Right lobe of liver (tissue), 6 donors: ENCODE measurements at regions not wholly inside any gene's neighbourhood (a gene's known extent, or its start where the extent isn't known, plus 50 kb on each side); places are given as distances from the start of the nearest gene placed in this dataset.
"Not testable (repeated sequence)": the region's sequence is repeated elsewhere in the genome, so short reads cannot be mapped to it uniquely, and the experiment has no call there.

Experiments used
- ATAC-seq, 4 donors: fragments of 200-7000 bp; cut with Tn5 transposase; one replicate each; pipeline ENCODE4 v1.9.1; 2020; ENCODE audit warnings: mild to moderate bottlenecking in 4 of 4, moderate library complexity in 4 of 4
- DNase-seq, 3 donors: peaks; one replicate each; pipeline ENCODE4 v3.0.0-alpha.2; 2020
- H3K27ac ChIP-seq, 3 donors: fragments of 200-600 bp; one replicate each; pipeline ENCODE4 v1.8.0; 2022
- H3K27me3 ChIP-seq, 2 donors: fragments of 200-600 bp; one replicate each; pipeline ENCODE4 v1.8.0; 2022
- H3K36me3 ChIP-seq, 4 donors: fragments of 200-600 bp; sonication (generic) in 1 of 4; one replicate each; pipeline versions ENCODE4 v1.5.1 to v1.8.0; 2017 to 2022; ENCODE audit warnings: control low read depth in 1 of 4
- H3K4me1 ChIP-seq, 4 donors: fragments of 200-600 bp; sonication (generic) in 1 of 4; one replicate each; pipeline versions ENCODE4 v1.5.1 to v1.8.0; 2017 to 2022; ENCODE audit warnings: control low read depth in 1 of 4
- H3K4me3 ChIP-seq, 3 donors: fragments of 200-600 bp; one replicate each; pipeline ENCODE4 v1.8.0; 2022
- H3K9me3 ChIP-seq, 4 donors: fragments of 200-600 bp; sonication (generic) in 1 of 4; one replicate each; pipeline versions ENCODE4 v1.5.1 to v1.8.0; 2017 to 2022; ENCODE audit warnings: control low read depth in 1 of 4
- CTCF ChIP-seq, 4 donors: fragments of 200-600 bp in 3 of 4; fragments of 450-650 bp in 1 of 4; IDR thresholded peaks; one replicate each; pipeline versions ENCODE4 v1.5.1 to v1.8.0; 2016 to 2022; ENCODE audit warnings: antibody characterized with exemption in 4 of 4, mild to moderate bottlenecking in 2 of 4
- POLR2A ChIP-seq: fragments of 450-650 bp; IDR thresholded peaks from one replicate; pipeline ENCODE4 v1.6.1; 2017; ENCODE audit warnings: antibody characterized with exemption, mild to moderate bottlenecking
- WGBS: methylation state at CpG from one replicate; pipeline ENCODE4 v1.1.6; 2018; ENCODE audit warnings: low coverage, low lambda C conversion rate; ENCODE audit not compliant: insufficient coverage; ENCODE audit errors: missing lambda C conversion rate; 5-methylcytosine and 5-hydroxymethylcytosine counted together
- intact Hi-C, 2 donors: fragments of 100-400 bp; cut with DNase I; formaldehyde crosslinking; loops; one replicate each; pipeline versions ENCODE4 v1.11.2 to v1.14.1; 2022
- donor health status: DM: no; HTN: yes; CAD: no.
- donor health status: DM: no; HTN: no; CAD: no.
- donor health status: DM: no; HTN: no; CAD: no.
- donor health status: DM: no; HTN: yes; CAD: no.
- donor health status: DM: no; HTN: yes; CAD: no.

GRCh38 chr11:100525197-100525596 lies 161.9 kb upstream of the ARHGAP42 start:
- Histone ChIP-seq H3K36me3 (no peaks in the 10 kb centered on the region), H3K27me3 (no peaks in the 10 kb centered on the region), H3K4me1 (no peaks in the 10 kb centered on the region), H3K9me3 (no peaks in the 10 kb centered on the region), H3K27ac (no peak overlapping the region), H3K4me3 (no peak overlapping the region)
- intact Hi-C loops: no loop called here
- DNase-seq (peak in 2 of 3 donors; percentile 62 to 76), ATAC-seq (peak; percentile 23 to 91 (median 62))
- TF ChIP-seq POLR2A: no peak
- no peak for TF ChIP-seq CTCF (IDR thresholded peaks at IDR 0.05)
- no CpG with 5 or more reads among the region's 4 CpGs for WGBS

DNA sequence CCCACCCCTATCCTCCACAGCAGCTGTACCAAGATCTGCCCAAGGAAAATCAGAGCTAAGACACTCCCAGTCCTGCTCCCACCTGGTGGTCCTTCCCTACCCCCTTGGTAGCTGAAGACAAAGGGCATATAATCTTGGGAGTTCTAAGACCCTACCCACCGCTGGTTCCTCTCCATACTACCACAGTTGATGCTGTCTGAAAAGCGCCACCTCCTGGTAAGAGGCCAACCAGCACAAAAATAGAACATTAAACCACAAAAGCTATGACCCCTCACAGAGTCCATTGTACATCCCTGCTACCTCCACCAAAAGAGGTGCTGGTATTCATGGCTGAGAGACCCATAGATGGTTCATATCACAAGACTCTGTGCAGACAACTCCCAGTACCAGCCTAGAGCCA lies 161.5 kb upstream of the ARHGAP42 start:
- no peaks in the 10 kb centered on the region for H3K4me1 ChIP-seq
- H3K9me3 ChIP-seq: no peaks in the 10 kb centered on the region
- no peaks in the 10 kb centered on the region for H3K36me3 ChIP-seq
- no peak overlapping the region for H3K4me3 ChIP-seq
- ATAC-seq (peak in 1 of 4 donors; percentile 17), DNase-seq (no peak)
- no peaks in the 10 kb centered on the region for H3K27me3 ChIP-seq
- 15% methylated on average over 2 of the region's 2 CpGs for WGBS
- TF ChIP-seq CTCF (IDR thresholded peaks at IDR 0.05) (peak in 1 of 4 donors; percentile 12), POLR2A (no peak)
- no peak overlapping the region for H3K27ac ChIP-seq
- intact Hi-C loops: no loop called here

DNA sequence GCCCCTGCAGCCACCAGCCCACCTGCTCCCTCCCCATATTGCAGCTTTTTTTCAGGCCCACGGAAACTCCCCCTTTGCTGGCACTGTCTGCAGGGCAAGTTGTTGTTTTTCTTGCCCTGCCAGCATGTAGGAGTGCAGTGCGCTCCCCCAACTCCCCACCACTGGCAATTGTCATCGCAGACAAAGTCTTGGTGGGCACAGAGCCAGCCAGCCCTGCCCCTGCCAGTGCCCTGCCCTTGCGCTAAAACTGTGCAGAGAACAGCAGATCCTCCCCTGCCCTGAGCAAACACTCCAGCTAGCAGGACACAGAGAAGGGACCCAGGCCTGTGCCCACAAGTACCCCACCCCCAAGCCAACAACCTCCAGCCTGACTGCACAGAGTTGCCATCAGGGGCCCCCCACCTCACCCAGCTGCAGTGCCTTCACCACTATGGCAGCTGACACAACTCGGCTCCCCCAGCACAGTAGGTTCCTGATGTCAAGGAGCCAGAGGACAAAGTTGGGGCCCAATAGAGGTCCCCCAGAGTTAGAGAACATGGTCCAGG lies 158.1 kb upstream of the ARHGAP42 start:
- no peak for ATAC-seq
- H3K27me3 ChIP-seq: no peaks in the 10 kb centered on the region
- no peaks in the 10 kb centered on the region for H3K4me1 ChIP-seq
- no peak overlapping the region for H3K4me3 ChIP-seq
- H3K27ac ChIP-seq: no peak overlapping the region
- intact Hi-C loops: no loop called here
- no peaks in the 10 kb centered on the region for H3K9me3 ChIP-seq
- 60% methylated on average over 1 of the region's 5 CpGs for WGBS
- TF ChIP-seq POLR2A (no peak), CTCF (IDR thresholded peaks at IDR 0.05) (no peak)
- no peak for DNase-seq
- no peaks in the 10 kb centered on the region for H3K36me3 ChIP-seq

DNA sequence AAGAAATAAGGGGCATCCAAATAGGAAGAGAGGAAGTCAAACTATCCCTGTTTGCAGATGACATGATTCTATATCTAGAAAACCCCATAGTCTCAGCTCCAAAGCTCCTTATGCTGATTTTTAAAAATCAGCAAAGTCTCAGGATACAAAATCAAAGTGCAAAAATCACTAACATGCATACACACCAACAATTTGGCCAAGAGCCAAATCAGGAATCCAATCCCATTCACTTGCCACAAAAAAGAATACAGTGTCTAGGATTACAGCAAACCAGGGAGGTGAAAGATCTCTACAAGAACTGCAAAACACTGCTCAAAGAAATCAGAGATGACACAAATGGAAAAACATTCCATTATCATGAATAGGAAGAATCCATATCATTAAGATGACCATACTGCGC lies 155.8 kb upstream of the ARHGAP42 start:
- ATAC-seq, H3K4me1 ChIP-seq, DNase-seq, H3K36me3 ChIP-seq, H3K27me3 ChIP-seq, H3K9me3 ChIP-seq, intact Hi-C loops, H3K4me3 ChIP-seq, H3K27ac ChIP-seq: not testable (repeated sequence)
- 79% methylated on average over 1 of the region's 1 CpG for WGBS

DNA sequence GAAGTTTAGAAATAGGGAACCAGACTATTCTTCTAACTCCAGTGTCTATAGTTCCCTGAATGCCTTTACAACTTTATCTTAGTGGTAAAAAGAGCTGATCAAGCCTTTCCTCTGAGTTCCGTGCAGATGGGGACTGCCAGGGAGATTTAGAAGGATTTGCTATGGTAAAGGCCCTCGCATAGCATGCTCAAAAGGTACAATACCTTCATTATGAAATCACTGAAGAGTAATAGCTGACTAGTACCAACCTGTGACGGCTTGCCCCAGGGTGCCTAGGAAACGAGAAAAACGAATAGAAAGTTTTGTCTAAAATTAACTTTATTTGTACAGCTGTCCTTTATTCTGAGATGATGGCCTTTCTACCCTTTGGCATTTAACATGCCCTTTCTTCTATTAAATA lies 150.1 kb upstream of the ARHGAP42 start:
- intact Hi-C loops: no loop called here
- H3K9me3 ChIP-seq: no peaks in the 10 kb centered on the region
- H3K27me3 ChIP-seq: no peaks in the 10 kb centered on the region
- H3K4me1 ChIP-seq: no peaks in the 10 kb centered on the region
- WGBS: 49% methylated on average over 5 of the region's 5 CpGs
- ATAC-seq: no peak
- no peak for DNase-seq
- H3K4me3 ChIP-seq: no peak overlapping the region
- no peaks in the 10 kb centered on the region for H3K36me3 ChIP-seq
- TF ChIP-seq CTCF (IDR thresholded peaks at IDR 0.05) (no peak), POLR2A (no peak)
- no peak overlapping the region for H3K27ac ChIP-seq
